HepG2 (cell line): ENCODE measurements at regions not wholly inside any gene's neighbourhood (a gene's known extent, or its start where the extent isn't known, plus 50 kb on each side); places are given as distances from the start of the nearest gene placed in this dataset.

ENCODE experiments used
- ARNTL ChIP-seq: sonication (generic); formaldehyde crosslinking; IDR thresholded peaks from 2 replicates; pipeline ENCODE4 v1.4.0; 2020; ENCODE audit warnings: mild to moderate bottlenecking, missing genetic modification reagents
- BCL3 ChIP-seq: sonication (generic); formaldehyde crosslinking; IDR thresholded peaks from 2 replicates; pipeline ENCODE4 v1.5.1; 2020; ENCODE audit warnings: mild to moderate bottlenecking, missing genetic modification reagents, moderate library complexity
- BCL6 ChIP-seq: IDR thresholded peaks from 2 replicates; pipeline ENCODE4 v1.6.1; 2016; ENCODE audit warnings: missing genetic modification reagents, missing compliant biosample characterization
- DPF2 ChIP-seq: sonication (generic); formaldehyde crosslinking; IDR thresholded peaks from 2 replicates; pipeline ENCODE4 v1.4.0; 2020; ENCODE audit warnings: mild to moderate bottlenecking, low read depth, missing genetic modification reagents, borderline replicate concordance
- EEA1 ChIP-seq: sonication (generic); formaldehyde crosslinking; IDR thresholded peaks from 2 replicates; pipeline ENCODE4 v1.5.1; 2020; ENCODE audit warnings: mild to moderate bottlenecking, missing genetic modification reagents, borderline replicate concordance
- FOXK2 ChIP-seq: fragments of 450-650 bp; IDR thresholded peaks from 2 replicates; pipeline ENCODE4 v1.6.1; 2016
- HNRNPUL1 ChIP-seq: fragments of 200-400 bp; formaldehyde crosslinking; IDR thresholded peaks from 2 replicates; pipeline ENCODE4 v1.6.1; 2017; ENCODE audit warnings: low read depth, mild to moderate bottlenecking, low read length, moderate library complexity
- IKZF4 ChIP-seq: sonication (generic); formaldehyde crosslinking; IDR thresholded peaks from 2 replicates; pipeline ENCODE4 v1.5.1; 2020; ENCODE audit warnings: borderline replicate concordance, mild to moderate bottlenecking, low read depth, missing genetic modification reagents; ENCODE audit errors: not compliant biosample characterization
- MEIS1 ChIP-seq: sonication (generic); formaldehyde crosslinking; IDR thresholded peaks from 2 replicates; pipeline ENCODE4 v1.9.0; 2021; ENCODE audit warnings: mild to moderate bottlenecking, missing genetic modification reagents, moderate library complexity, borderline replicate concordance
- NCOR1 ChIP-seq: fragments of 200-600 bp; sonication (generic); IDR thresholded peaks from 2 replicates; pipeline ENCODE4 v1.7.0; 2017; ENCODE audit warnings: antibody characterized with exemption, low read length, borderline replicate concordance
- NFIC ChIP-seq: IDR thresholded peaks from 2 replicates; pipeline ENCODE4 v1.6.1; 2012; ENCODE audit warnings: mild to moderate bottlenecking, low read length, inconsistent platforms
- NR1H2 ChIP-seq: sonication (generic); formaldehyde crosslinking; IDR thresholded peaks from 2 replicates; pipeline ENCODE4 v1.8.1; 2022; ENCODE audit warnings: low read depth, missing genetic modification reagents, borderline replicate concordance
- PAX8 ChIP-seq: sonication (generic); formaldehyde crosslinking; IDR thresholded peaks from 2 replicates; pipeline ENCODE4 v1.8.0; 2022; ENCODE audit warnings: mild to moderate bottlenecking, missing genetic modification reagents, borderline replicate concordance
- U2AF1 ChIP-seq: fragments of 200-400 bp; formaldehyde crosslinking; optimal IDR thresholded peaks from 2 replicates; pipeline ENCODE3; 2017; ENCODE audit warnings: mild to moderate bottlenecking, low read depth, low read length
- ZNF274 ChIP-seq: sonication (generic); formaldehyde crosslinking; IDR thresholded peaks from 2 replicates; pipeline ENCODE4 v1.5.1; 2020; ENCODE audit warnings: mild to moderate bottlenecking, missing genetic modification reagents
- ZNF605 ChIP-seq: sonication (generic); formaldehyde crosslinking; IDR thresholded peaks from 2 replicates; pipeline ENCODE4 v1.8.0; 2022; ENCODE audit warnings: mild to moderate bottlenecking, missing genetic modification reagents
- ZNF749 ChIP-seq: sonication (generic); formaldehyde crosslinking; IDR thresholded peaks from 2 replicates; pipeline ENCODE4 v1.8.0; 2022; ENCODE audit warnings: mild to moderate bottlenecking, missing genetic modification reagents, moderate library complexity, borderline replicate concordance
- ZZZ3 ChIP-seq: sonication (generic); formaldehyde crosslinking; IDR thresholded peaks from 2 replicates; pipeline ENCODE4 v1.4.0; 2020; ENCODE audit warnings: missing genetic modification reagents, mild to moderate bottlenecking, borderline replicate concordance
- TF ChIP-seq, protein P1 (sequence below): sonication (generic); formaldehyde crosslinking; IDR thresholded peaks from 2 replicates; pipeline ENCODE4 v1.4.0; 2020; ENCODE audit warnings: missing genetic modification reagents, mild to moderate bottlenecking, borderline replicate concordance
- TF ChIP-seq, protein P2 (sequence below): IDR thresholded peaks from 2 replicates; pipeline ENCODE4 v1.4.0; 2020; ENCODE audit warnings: mild to moderate bottlenecking, missing genetic modification reagents
- TF ChIP-seq, protein P3 (sequence below): IDR thresholded peaks from 2 replicates; pipeline ENCODE4 v1.6.1; 2012; ENCODE audit warnings: inconsistent platforms
- TF ChIP-seq, protein P4 (sequence below): sonication (generic); formaldehyde crosslinking; IDR thresholded peaks from 2 replicates; pipeline ENCODE4 v1.8.0; 2022; ENCODE audit warnings: mild to moderate bottlenecking, missing genetic modification reagents

DNA sequence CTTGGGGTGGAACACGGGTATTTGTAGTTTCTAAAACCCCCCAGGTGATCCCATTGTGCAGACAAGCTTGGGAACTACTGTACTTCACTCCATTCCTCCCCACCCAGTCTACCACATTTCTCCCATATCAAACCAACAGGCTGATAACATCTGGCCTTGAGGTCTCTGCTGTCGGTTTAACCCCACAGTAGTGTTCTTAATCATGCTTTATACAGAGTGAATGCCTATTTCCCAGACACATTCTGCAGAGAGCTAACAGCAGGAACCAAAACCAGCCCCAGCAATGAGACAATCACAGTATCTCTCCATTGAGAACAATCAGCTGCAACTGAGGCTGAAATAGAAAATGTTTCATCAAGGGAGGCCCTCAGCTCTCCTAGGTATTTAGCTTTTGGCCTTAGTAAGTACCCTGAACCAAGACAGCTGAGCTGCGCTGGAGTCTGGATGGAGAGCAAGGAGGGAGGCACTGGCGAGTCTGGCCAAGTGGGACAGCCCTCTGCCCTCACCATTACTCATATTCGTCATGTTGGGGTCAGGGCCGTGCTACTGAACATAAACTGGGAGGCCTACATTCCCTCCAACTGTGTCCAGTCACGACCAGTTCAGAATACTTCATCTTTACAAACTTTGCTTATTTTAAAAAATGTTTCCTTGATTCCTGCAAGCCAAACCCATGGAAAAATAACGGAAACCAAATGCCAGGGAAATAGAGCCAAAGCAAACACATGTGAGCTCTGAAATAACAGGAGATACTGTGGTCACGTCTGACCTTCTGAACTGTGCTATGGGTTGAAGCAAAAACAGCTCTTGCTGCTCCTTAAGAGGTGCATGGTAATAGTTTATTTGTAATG is 81.0 kb downstream of the CCDC34 start (continued):
- TF ChIP-seq, protein P1, sequence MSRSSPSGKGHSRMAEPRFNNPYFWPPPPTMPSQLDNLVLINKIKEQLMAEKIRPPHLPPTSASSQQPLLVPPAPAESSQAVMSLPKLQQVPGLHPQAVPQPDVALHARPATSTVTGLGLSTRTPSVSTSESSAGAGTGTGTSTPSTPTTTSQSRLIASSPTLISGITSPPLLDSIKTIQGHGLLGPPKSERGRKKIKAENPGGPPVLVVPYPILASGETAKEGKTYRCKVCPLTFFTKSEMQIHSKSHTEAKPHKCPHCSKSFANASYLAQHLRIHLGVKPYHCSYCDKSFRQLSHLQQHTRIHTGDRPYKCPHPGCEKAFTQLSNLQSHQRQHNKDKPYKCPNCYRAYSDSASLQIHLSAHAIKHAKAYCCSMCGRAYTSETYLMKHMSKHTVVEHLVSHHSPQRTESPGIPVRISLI (CRISPR knock-in tag): no peak
- no peak for TF ChIP-seq ZNF749 (CRISPR knock-in tag)
- TF ChIP-seq, protein P2, sequence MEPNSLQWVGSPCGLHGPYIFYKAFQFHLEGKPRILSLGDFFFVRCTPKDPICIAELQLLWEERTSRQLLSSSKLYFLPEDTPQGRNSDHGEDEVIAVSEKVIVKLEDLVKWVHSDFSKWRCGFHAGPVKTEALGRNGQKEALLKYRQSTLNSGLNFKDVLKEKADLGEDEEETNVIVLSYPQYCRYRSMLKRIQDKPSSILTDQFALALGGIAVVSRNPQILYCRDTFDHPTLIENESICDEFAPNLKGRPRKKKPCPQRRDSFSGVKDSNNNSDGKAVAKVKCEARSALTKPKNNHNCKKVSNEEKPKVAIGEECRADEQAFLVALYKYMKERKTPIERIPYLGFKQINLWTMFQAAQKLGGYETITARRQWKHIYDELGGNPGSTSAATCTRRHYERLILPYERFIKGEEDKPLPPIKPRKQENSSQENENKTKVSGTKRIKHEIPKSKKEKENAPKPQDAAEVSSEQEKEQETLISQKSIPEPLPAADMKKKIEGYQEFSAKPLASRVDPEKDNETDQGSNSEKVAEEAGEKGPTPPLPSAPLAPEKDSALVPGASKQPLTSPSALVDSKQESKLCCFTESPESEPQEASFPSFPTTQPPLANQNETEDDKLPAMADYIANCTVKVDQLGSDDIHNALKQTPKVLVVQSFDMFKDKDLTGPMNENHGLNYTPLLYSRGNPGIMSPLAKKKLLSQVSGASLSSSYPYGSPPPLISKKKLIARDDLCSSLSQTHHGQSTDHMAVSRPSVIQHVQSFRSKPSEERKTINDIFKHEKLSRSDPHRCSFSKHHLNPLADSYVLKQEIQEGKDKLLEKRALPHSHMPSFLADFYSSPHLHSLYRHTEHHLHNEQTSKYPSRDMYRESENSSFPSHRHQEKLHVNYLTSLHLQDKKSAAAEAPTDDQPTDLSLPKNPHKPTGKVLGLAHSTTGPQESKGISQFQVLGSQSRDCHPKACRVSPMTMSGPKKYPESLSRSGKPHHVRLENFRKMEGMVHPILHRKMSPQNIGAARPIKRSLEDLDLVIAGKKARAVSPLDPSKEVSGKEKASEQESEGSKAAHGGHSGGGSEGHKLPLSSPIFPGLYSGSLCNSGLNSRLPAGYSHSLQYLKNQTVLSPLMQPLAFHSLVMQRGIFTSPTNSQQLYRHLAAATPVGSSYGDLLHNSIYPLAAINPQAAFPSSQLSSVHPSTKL (CRISPR knock-in tag): peak; percentile 50; the same call in 1 of the 2 replicates
- TF ChIP-seq NR1H2 (CRISPR knock-in tag): no peak
- TF ChIP-seq DPF2: 0 out of 2 replicates have a peak, but pooled peaks have one; percentile 16
- TF ChIP-seq HNRNPUL1: no peak
- no peak for TF ChIP-seq NFIC
- TF ChIP-seq EEA1 (CRISPR knock-in tag): no peak
- TF ChIP-seq FOXK2: no peak
- TF ChIP-seq U2AF1: no peak
- no peak for TF ChIP-seq NCOR1
- no peak; the same call in 1 of the 2 replicates for TF ChIP-seq ARNTL
- TF ChIP-seq, protein P3, sequence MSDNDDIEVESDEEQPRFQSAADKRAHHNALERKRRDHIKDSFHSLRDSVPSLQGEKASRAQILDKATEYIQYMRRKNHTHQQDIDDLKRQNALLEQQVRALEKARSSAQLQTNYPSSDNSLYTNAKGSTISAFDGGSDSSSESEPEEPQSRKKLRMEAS: peak; percentile 25; the same call in 1 of the 2 replicates
- TF ChIP-seq MEIS1: peak; percentile 42; the same call in 1 of the 2 replicates
- TF ChIP-seq PAX8 (CRISPR knock-in tag): no peak
- no peak for TF ChIP-seq ZNF605 (CRISPR knock-in tag)
- no peak for TF ChIP-seq BCL3 (CRISPR knock-in tag)
- no peak for TF ChIP-seq BCL6 (CRISPR knock-in tag)
- no peak for TF ChIP-seq IKZF4 (CRISPR knock-in tag)
- no peak for TF ChIP-seq ZZZ3
- no peak for TF ChIP-seq ZNF274 (CRISPR knock-in tag)
- TF ChIP-seq, protein P4, sequence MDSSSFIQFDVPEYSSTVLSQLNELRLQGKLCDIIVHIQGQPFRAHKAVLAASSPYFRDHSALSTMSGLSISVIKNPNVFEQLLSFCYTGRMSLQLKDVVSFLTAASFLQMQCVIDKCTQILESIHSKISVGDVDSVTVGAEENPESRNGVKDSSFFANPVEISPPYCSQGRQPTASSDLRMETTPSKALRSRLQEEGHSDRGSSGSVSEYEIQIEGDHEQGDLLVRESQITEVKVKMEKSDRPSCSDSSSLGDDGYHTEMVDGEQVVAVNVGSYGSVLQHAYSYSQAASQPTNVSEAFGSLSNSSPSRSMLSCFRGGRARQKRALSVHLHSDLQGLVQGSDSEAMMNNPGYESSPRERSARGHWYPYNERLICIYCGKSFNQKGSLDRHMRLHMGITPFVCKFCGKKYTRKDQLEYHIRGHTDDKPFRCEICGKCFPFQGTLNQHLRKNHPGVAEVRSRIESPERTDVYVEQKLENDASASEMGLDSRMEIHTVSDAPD (CRISPR knock-in tag): no peak
